SIG-M5 treated with dmso at 0.1 percent for 504 hours (cell line): ENCODE measurements at regions not wholly inside any gene's neighbourhood (a gene's known extent, or its start where the extent isn't known, plus 50 kb on each side); places are given as distances from the start of the nearest gene placed in this dataset.
"Not testable (repeated sequence)": the region's sequence is repeated elsewhere in the genome, so short reads cannot be mapped to it uniquely, and the experiment has no call there.

Source experiments
- DNase-seq: peaks from one replicate; lab custom pipeline; 2025; ENCODE audit not compliant: unreplicated experiment; lab: John Stamatoyannopoulos, UW

- no peak for DNase-seq
These were observed 138.0 kb upstream of the RREB1 start for GRCh38 chr6:6969761-6970223.

GRCh38 chr6:6970851-6971250 is 136.9 kb upstream of the RREB1 start:
- no peak for DNase-seq

GRCh38 chr6:6971369-6971768 is 136.4 kb upstream of the RREB1 start:
- DNase-seq = no peak

- no peak for DNase-seq
These were observed 135.3 kb upstream of the RREB1 start for GRCh38 chr6:6972456-6972855.

- DNase-seq = no peak
These were observed 134.0 kb upstream of the RREB1 start for GRCh38 chr6:6973721-6974120.

- no peak for DNase-seq
These were observed 132.2 kb upstream of the RREB1 start for GRCh38 chr6:6975459-6976111.

- no peak for DNase-seq
These were observed 131.6 kb upstream of the RREB1 start for GRCh38 chr6:6976193-6976592.

GRCh38 chr6:6978731-6979130 is 129.0 kb upstream of the RREB1 start:
- DNase-seq = no peak

- DNase-seq = no peak
These were observed 126.7 kb upstream of the RREB1 start for GRCh38 chr6:6980999-6981597.

- DNase-seq = no peak
These were observed 126.0 kb upstream of the RREB1 start for GRCh38 chr6:6981681-6982322.

GRCh38 chr6:6982663-6983062 is 125.1 kb upstream of the RREB1 start:
- DNase-seq = no peak

- no peak for DNase-seq
These were observed 123.0 kb upstream of the RREB1 start for GRCh38 chr6:6984585-6985366.

GRCh38 chr6:6986344-6986743 is 121.4 kb upstream of the RREB1 start:
- no peak for DNase-seq

GRCh38 chr6:6987749-6988148 is 120.0 kb upstream of the RREB1 start:
- DNase-seq = no peak

- not testable (repeated sequence) for DNase-seq
These were observed 117.7 kb upstream of the RREB1 start for GRCh38 chr6:6990059-6990458.

- DNase-seq = no peak
These were observed 114.1 kb upstream of the RREB1 start for GRCh38 chr6:6993503-6994237.

- DNase-seq = no peak
These were observed 113.0 kb upstream of the RREB1 start for GRCh38 chr6:6994796-6995195.

GRCh38 chr6:6995328-6995727 is 112.4 kb upstream of the RREB1 start:
- no peak for DNase-seq

GRCh38 chr6:6996124-6996523 is 111.6 kb upstream of the RREB1 start:
- DNase-seq = no peak

GRCh38 chr6:6997263-6998193 is 110.2 kb upstream of the RREB1 start:
- DNase-seq = no peak
